Gastrocnemius medialis (tissue), 4 donors: ENCODE measurements at regions not wholly inside any gene's neighbourhood (a gene's known extent, or its start where the extent isn't known, plus 50 kb on each side); places are given as distances from the start of the nearest gene placed in this dataset.

Experiments used
- CTCF ChIP-seq, 5 experiments: fragments of 450-650 bp in 3 of 5; fragments of 200-600 bp in 2 of 5; sonication (generic) in 2 of 5; IDR thresholded peaks in 4 of 5; conservative IDR thresholded peaks in 1 of 5; 1 replicate in 4 of 5; 2 replicates in 1 of 5; pipeline ENCODE4 v1.5.1; 2016 to 2019; ENCODE audit warnings: antibody characterized with exemption in 5 of 5, mild to moderate bottlenecking in 3 of 5, moderate library complexity in 3 of 5
- POLR2A ChIP-seq, 2 donors: fragments of 450-650 bp; IDR thresholded peaks; one replicate each; pipeline ENCODE4 v1.6.1; 2017; ENCODE audit warnings: antibody characterized with exemption in 2 of 2, mild to moderate bottlenecking in 2 of 2, moderate library complexity in 2 of 2

GRCh38 chr11:60631944-60632343 lies 67.5 kb upstream of the MS4A8 start:
- no peak for TF ChIP-seq CTCF (IDR thresholded peaks at IDR 0.05 in 4 of 5, conservative IDR thresholded peaks at IDR 0.05 in 1 of 5)
- TF ChIP-seq POLR2A (IDR thresholded peaks at IDR 0.05) = no peak
